AG09319 (cell line): ENCODE measurements at regions not wholly inside any gene's neighbourhood (a gene's known extent, or its start where the extent isn't known, plus 50 kb on each side); places are given as distances from the start of the nearest gene placed in this dataset.
"Not testable (repeated sequence)": the region's sequence is repeated elsewhere in the genome, so short reads cannot be mapped to it uniquely, and the experiment has no call there.

ENCODE experiments used
- DNase-seq: peaks from one replicate; pipeline ENCODE4 v3.0.0-alpha.2; 2010; ENCODE audit warnings: low read depth; ENCODE audit errors: extremely low read depth
- TF ChIP-seq, protein P1 (sequence below): IDR thresholded peaks from 2 replicates; pipeline ENCODE4 v1.5.1; 2011; ENCODE audit warnings: low read depth, mild to moderate bottlenecking, inconsistent platforms, low read length, moderate library complexity

DNA sequence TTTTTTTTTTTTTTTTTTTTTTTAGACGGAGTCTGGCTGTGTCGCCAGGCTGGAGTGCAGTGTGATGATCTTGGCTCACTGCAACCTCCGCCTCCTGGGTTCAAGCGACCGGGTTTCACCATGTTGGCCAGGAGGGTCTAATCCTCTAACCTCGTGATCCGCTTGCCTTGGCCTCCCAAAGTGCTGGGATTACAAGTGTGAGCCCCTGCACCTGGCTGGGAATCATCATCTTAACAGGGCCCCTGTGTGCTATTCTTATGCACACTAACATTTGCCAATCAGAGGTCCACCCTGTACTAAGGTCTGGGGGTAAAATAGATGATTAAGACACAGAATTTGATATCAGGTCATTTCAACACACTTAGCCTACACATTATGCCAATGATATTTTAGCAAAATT lies 278.7 kb upstream of the CHRM3 start:
- TF ChIP-seq, protein P1, sequence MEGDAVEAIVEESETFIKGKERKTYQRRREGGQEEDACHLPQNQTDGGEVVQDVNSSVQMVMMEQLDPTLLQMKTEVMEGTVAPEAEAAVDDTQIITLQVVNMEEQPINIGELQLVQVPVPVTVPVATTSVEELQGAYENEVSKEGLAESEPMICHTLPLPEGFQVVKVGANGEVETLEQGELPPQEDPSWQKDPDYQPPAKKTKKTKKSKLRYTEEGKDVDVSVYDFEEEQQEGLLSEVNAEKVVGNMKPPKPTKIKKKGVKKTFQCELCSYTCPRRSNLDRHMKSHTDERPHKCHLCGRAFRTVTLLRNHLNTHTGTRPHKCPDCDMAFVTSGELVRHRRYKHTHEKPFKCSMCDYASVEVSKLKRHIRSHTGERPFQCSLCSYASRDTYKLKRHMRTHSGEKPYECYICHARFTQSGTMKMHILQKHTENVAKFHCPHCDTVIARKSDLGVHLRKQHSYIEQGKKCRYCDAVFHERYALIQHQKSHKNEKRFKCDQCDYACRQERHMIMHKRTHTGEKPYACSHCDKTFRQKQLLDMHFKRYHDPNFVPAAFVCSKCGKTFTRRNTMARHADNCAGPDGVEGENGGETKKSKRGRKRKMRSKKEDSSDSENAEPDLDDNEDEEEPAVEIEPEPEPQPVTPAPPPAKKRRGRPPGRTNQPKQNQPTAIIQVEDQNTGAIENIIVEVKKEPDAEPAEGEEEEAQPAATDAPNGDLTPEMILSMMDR = no peak
- no peak for DNase-seq

DNA sequence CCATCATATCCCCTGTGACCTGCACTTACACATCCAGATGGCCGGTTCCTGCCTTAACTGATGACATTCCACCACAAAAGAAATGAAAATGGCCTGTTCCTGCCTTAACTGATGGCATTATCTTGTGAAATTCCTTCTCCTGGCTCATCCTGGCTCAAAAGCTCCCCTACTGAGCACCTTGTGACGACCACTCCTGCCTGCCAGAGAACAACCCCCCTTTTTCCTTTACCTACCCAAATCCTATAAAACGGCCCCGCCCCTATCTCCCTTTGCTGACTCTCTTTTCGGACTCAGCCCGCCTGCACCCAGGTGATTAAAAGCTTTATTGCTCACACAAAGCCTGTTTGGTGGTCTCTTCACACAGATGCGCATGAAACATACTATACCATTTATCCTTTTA lies 279.7 kb upstream of the CHRM3 start:
- DNase-seq = not testable (repeated sequence)

DNA sequence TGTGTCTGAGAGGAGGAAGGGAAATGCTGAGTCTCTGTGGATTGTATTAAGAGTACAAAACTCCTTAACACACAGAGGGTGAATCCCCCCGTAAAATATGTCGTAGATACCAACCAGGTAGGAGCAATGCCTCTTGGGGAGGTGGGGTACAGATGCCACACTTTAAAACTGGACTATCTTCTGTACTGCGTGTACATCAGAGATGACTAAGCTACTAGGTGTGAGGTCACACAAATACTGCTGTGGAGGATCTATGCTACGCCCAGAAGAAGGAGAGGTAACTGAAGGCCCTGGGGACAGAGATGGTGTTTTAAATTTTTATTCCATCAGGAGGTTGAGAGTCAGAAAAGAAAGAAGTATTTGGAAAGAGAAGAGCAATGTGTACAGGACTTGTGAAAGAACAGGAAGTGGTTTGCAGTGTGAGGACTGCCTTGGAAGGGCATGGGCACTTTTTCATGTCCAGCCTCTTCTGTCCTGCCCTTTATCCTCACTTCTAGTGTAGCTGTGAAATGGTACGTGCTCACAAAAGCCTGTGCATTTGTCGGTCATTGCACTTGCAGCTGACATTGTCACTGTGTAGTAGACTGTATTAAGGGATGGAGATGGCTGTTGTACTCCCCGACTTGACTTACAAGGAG lies 287.8 kb upstream of the CHRM3 start:
- TF ChIP-seq, protein P1 = no peak
- DNase-seq = no peak

DNA sequence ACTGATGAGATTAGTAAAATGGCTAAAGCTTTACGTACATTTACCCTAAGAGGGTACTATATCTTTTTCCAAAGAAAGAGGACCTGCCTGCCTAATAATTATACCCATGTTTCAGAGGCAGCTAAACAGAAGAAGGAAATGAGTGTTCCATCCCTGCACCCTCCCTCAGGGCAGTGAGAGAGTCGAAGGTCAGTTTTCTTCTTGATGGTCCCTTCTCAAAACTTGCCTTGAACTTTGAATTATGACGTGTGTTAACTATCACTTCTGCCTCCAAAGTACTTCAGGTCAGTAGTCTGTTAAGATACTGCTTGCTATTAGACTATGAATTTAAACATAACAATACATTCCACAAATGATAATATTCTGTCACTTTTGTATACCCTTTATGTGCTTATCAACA lies 294.8 kb upstream of the CHRM3 start:
- TF ChIP-seq, protein P1 = no peak
- DNase-seq = no peak

DNA sequence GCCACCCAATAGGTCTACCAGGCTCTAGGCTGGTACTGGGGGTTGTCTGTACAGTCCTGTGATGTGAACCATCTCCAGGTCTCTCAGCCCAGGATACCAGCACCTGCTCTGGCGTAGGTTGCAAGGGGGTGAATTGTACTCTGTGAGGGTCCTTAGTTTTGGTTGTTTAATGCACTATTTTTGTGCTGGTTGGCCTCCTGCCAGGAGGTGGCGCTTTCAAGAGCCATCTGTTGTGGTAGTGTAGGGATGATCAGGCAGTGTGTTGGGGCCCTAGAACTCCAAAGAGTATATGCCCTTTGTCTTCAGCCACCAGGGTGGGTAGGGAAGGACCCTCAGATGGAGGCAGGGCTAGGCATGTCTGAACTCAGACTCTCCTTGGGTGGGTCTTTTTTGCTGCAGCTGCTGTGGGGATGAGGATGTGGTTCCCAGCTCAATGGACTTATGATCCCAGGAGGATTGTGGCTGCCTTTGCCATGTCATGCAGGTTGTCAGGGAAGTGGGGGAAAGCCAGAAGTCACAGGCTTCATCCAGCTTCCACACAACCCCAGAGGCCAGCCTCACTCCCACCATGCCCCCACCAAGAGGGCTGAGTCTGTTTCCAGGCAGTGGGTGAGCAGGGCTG lies 301.8 kb upstream of the CHRM3 start:
- DNase-seq = no peak

DNA sequence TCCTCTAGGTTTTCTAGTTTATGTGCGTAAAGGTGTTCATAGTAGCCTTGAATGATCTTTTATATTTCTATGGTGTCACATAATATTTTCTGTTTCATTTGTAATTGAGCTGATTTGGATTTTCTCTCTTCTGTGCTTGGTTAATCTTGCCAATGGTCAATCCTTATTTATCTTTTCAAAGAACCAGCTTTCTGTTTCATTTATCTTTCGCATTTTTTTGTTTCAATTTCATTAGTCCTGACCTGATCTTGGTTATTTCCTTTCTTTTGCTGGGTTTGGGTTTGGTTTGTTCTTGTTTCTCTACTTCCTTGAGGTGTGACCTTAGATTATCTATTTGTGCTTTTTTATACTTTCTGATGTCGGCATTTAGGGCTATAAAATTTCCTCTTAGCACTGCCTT lies 304.4 kb upstream of the CHRM3 start:
- DNase-seq = not testable (repeated sequence)

More for the DNA sequence above, 301.8 kb upstream of the CHRM3 start:
- TF ChIP-seq, protein P1 = no peak

DNA sequence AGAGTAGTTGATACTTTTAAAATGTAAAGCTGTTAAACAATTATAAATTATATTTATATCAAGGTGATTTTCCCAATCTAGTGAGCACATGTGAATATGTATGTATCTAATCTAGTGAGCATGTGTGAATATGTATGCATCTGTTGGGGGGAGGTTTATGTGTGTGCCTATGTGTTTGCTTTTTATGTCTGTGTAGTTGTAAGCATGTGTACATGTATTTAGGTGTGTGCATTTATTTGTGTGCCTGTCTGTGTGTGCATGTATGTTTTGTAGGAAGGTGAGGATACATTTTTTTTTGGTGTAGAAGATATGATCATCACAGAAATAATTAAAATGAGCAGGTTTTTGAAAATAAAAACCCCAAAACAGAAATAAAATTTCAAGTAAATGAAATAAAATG lies 318.9 kb upstream of the CHRM3 start:
- TF ChIP-seq, protein P1 = no peak
- no peak for DNase-seq

DNA sequence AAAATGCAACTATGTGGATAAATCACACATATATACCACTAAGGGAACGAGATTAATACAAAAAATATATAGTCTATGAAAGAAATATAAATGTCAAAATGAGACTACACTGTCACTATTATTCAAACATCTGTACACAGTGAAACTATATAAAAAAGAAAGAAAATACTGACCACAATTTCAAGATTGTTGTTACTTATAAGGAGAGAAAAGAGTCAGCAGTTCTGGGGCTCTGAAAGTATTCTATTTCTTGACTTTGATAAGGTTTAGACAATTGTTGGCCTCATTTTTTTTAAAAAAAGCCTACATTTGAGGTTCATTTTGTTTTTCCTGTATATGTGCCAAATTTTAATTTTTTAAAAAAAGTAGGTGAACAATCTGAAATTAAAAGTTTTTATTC lies 319.3 kb upstream of the CHRM3 start:
- TF ChIP-seq, protein P1 = no peak
- DNase-seq = no peak
